GM12878 (cell line): ENCODE measurements at regions not wholly inside any gene's neighbourhood (a gene's known extent, or its start where the extent isn't known, plus 50 kb on each side); places are given as distances from the start of the nearest gene placed in this dataset.

Experiments used
- ATAC-seq: fragments of 200-7000 bp; cut with Tn5 transposase; 3 replicates; pipeline ENCODE4 v1.9.1; 2020; ENCODE audit warnings: mild to moderate bottlenecking, moderate library complexity
- BruUV-seq: library from RNA; stranded (reverse); fragments of 400-500 nt; replicated peaks from 2 replicates; lab custom pipeline; 2021; lab: Mats Ljungman, UMichigan
- CTCF ChIA-PET: fragments of 300-600 bp; sonication (Branson Sonifier 250); formaldehyde crosslinking; extraction: SDS; loops from one replicate; lab custom pipeline; 2021; ENCODE audit warnings: inconsistent platforms; lab: Yijun Ruan, JAX
- POLR2A ChIA-PET: fragments of 350-600 bp; formaldehyde crosslinking; extraction: SDS; loops from one replicate; lab custom pipeline; 2021; ENCODE audit warnings: inconsistent platforms; lab: Charles Lee
- RAD21 ChIA-PET: fragments of 300-600 bp; sonication (Branson Sonifier 250); formaldehyde crosslinking; loops from one replicate; lab custom pipeline; 2023; ENCODE audit warnings: antibody characterized with exemption; ENCODE audit not compliant: unreplicated experiment; lab: Charles Lee
- SMC1A ChIA-PET: fragments of 300-600 bp; sonication (Branson Sonifier 250); formaldehyde crosslinking; loops from one replicate; lab custom pipeline; 2023; ENCODE audit not compliant: unreplicated experiment, uncharacterized antibody; lab: Charles Lee
- DNase-seq: peaks from one replicate; pipeline ENCODE4 v3.0.0-alpha.2; 2011; ENCODE audit warnings: low read depth, low spot score
- FAIRE-seq: peaks from 3 replicates; lab custom pipeline; 2011; peaks lifted over from hg19 to GRCh38; lab: Jason Lieb, UNC
- H2AFZ ChIP-seq: 2 replicates; pipeline ENCODE4 v1.6.0; 2011; ENCODE audit warnings: low read depth, low read length, control low read depth; ENCODE audit not compliant: control insufficient read depth
- H3K27ac ChIP-seq: 2 replicates; pipeline ENCODE4 v1.5.1; 2011; ENCODE audit warnings: control low read depth; ENCODE audit not compliant: control insufficient read depth, insufficient read depth
- H3K27me3 ChIP-seq, 2 experiments: replicated peaks in 1 of 2; 2 replicates each; pipeline versions ENCODE4 v1.6.0 to v1.6.1; 2011; ENCODE audit warnings: low read length in 1 of 2; ENCODE audit not compliant: control insufficient read depth in 2 of 2, insufficient read depth in 2 of 2
- H3K36me3 ChIP-seq, 2 experiments: 2 replicates each; pipeline ENCODE4 v1.5.1; 2011; ENCODE audit warnings: low read length in 1 of 2; ENCODE audit not compliant: control insufficient read depth in 2 of 2, insufficient read depth in 2 of 2
- H3K4me1 ChIP-seq: 2 replicates; pipeline ENCODE4 v1.6.1; 2011; ENCODE audit warnings: mild to moderate bottlenecking, low read length, moderate library complexity, mixed read lengths; ENCODE audit not compliant: control insufficient read depth, insufficient read depth
- H3K4me2 ChIP-seq: 2 replicates; pipeline ENCODE4 v1.6.0; 2011; ENCODE audit warnings: control low read depth; ENCODE audit not compliant: control insufficient read depth, insufficient read depth
- H3K4me3 ChIP-seq: fragments of 200-600 bp; sonication (generic); 2 replicates; pipeline ENCODE4 v1.5.1; 2016
- H3K79me2 ChIP-seq: 2 replicates; pipeline ENCODE4 v1.6.0; 2011; ENCODE audit warnings: low read length; ENCODE audit not compliant: control insufficient read depth, insufficient read depth
- H3K9ac ChIP-seq: 2 replicates; pipeline ENCODE4 v1.8.0; 2011; ENCODE audit warnings: low read length, control low read depth, mixed read lengths; ENCODE audit not compliant: control insufficient read depth, insufficient read depth
- H3K9me3 ChIP-seq: replicated peaks from 3 replicates; pipeline ENCODE4 v1.5.1; 2011; ENCODE audit warnings: mild to moderate bottlenecking, low read length; ENCODE audit not compliant: control insufficient read depth, insufficient read depth
- H4K20me1 ChIP-seq: 2 replicates; pipeline ENCODE4 v1.6.0; 2011; ENCODE audit not compliant: control insufficient read depth, insufficient read depth
- FOXK2 ChIP-seq: fragments of 450-650 bp; IDR thresholded peaks from 2 replicates; pipeline ENCODE4 v1.6.1; 2017; ENCODE audit warnings: mild to moderate bottlenecking, moderate library complexity
- NFYA ChIP-seq: IDR thresholded peaks from 2 replicates; pipeline ENCODE4 v1.6.1; 2011; ENCODE audit warnings: low read depth, mild to moderate bottlenecking, low read length, improper control_type of control experiment, borderline replicate concordance
- NR2F1 ChIP-seq: fragments of 450-650 bp; conservative IDR thresholded peaks from 2 replicates; pipeline ENCODE4 v1.6.1; 2017; ENCODE audit warnings: mild to moderate bottlenecking
- NRF1 ChIP-seq: conservative IDR thresholded peaks from 2 replicates; pipeline ENCODE4 v1.6.1; 2011; ENCODE audit warnings: mild to moderate bottlenecking, low read depth, low read length, improper control_type of control experiment
- PAX5 ChIP-seq: IDR thresholded peaks from 2 replicates; pipeline ENCODE4 v1.6.1; 2011; ENCODE audit warnings: low read depth, low read length, borderline replicate concordance
- RAD51 ChIP-seq: fragments of 450-650 bp; IDR thresholded peaks from 2 replicates; pipeline ENCODE4 v1.6.1; 2016; ENCODE audit warnings: moderate library complexity, mild to moderate bottlenecking, inconsistent platforms
- SRF ChIP-seq, 2 experiments: IDR thresholded peaks; 2 replicates each; pipeline ENCODE4 v1.6.1; 2011; ENCODE audit warnings: low read depth in 2 of 2, low read length in 2 of 2, mild to moderate bottlenecking in 1 of 2, moderate library complexity in 1 of 2
- TCF12 ChIP-seq: IDR thresholded peaks from 2 replicates; pipeline ENCODE4 v1.6.1; 2011; ENCODE audit warnings: low read depth, mild to moderate bottlenecking, low read length
- WRNIP1 ChIP-seq: IDR thresholded peaks from 2 replicates; pipeline ENCODE4 v1.6.1; 2011; ENCODE audit warnings: low read depth, low read length, improper control_type of control experiment, borderline replicate concordance
- WGBS: methylation state at CpG from one replicate; pipeline ENCODE4 v1.1.6; 2016; ENCODE audit warnings: low lambda C conversion rate; ENCODE audit not compliant: insufficient replicate concordance, insufficient coverage; ENCODE audit errors: missing lambda C conversion rate; 5-methylcytosine and 5-hydroxymethylcytosine counted together
- in situ Hi-C: fragments of 300-500 bp; cut with MboI; formaldehyde crosslinking; loops from 9 replicates; pipeline ENCODE4 v1.14.3; 2018; ENCODE audit warnings: mixed read lengths
- intact Hi-C: fragments of 100-400 bp; cut with micrococcal nuclease; formaldehyde crosslinking; loops from one replicate; pipeline ENCODE4 v1.14.2; 2022; ENCODE audit not compliant: unreplicated experiment
- TF ChIP-seq, protein P1 (sequence below): IDR thresholded peaks from 2 replicates; pipeline ENCODE4 v1.6.1; 2011; ENCODE audit warnings: borderline replicate concordance, low read depth, mild to moderate bottlenecking, moderate library complexity, mixed read lengths, low read length; ENCODE audit not compliant: insufficient read depth; ENCODE audit errors: extremely low read length
- TF ChIP-seq, protein P2 (sequence below): fragments of 150-350 bp; IDR thresholded peaks from 2 replicates; pipeline ENCODE4 v1.6.1; 2016; ENCODE audit warnings: low read depth, low read length

DNA sequence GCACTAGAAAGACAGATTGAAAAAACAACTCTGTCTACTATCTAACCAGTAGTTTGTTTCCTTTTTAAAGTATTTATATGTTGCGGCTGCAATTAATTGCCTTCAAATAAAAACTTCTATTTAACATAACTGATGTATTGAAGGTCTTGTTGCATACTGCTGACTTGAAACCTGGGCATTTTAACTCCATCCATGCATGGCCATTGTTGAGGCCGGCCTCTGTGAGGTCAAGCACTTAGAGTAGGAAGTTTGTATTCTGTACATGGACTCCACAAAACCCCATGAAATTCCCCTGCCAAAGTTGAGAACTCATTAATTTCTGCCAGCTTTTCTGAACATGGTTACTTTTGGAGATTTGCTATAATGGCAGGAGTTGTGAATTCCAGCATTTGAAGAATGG lies 150.6 kb downstream of the GAS1 start (continued):
- no peak for TF ChIP-seq NFYA
- TF ChIP-seq, protein P1, sequence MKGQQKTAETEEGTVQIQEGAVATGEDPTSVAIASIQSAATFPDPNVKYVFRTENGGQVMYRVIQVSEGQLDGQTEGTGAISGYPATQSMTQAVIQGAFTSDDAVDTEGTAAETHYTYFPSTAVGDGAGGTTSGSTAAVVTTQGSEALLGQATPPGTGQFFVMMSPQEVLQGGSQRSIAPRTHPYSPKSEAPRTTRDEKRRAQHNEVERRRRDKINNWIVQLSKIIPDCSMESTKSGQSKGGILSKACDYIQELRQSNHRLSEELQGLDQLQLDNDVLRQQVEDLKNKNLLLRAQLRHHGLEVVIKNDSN: no peak

DNA sequence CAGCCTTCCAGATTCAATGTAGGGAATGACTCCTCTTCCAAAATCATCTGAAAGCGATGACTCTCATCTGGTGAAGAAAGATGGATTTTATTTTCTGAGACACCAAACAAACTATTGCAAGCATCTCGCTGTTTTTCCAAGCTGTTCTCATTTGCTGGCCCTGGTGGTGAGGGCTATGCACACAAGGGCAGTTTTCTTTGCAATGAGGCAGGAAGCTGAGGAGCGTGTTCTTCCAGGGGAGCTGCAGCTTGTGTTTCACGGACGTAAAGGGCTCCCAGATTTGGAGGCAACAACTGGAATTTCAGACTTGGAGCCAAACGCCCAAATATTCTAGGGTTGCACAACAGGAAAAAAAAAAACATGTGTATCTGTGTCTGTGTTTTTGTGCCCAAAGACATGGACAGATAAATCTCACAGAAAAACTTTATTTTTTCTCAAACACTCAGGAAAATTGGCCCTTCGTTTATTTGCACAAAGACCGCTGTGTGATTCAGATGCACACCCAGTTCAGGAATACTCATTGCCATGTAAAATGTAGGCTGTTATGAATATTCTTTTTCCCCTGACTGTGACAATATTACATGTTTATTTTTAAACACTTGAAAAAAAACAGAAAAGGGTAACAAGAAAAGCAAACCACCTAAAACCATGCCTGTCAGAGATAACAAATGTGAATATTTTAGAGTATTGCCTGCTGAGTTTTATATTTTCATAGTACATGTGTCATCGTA lies 151.3 kb downstream of the GAS1 start:
- RAD21 ChIA-PET: no interaction called here
- Histone ChIP-seq H3K27ac (no peak overlapping the region), H3K9me3 (no peaks in the 10 kb centered on the region), H3K9ac (no peak overlapping the region), H3K4me2 (no peak overlapping the region), H2AFZ (no peak overlapping the region), H3K36me3 (no peaks in the 10 kb centered on the region), H3K27me3 (no peaks in the 10 kb centered on the region; a peak in 1 of 4 replicates), H4K20me1 (no peaks in the 10 kb centered on the region), H3K4me1 (no peaks in the 10 kb centered on the region), H3K4me3 (no peak overlapping the region), H3K79me2 (no peaks in the 10 kb centered on the region)
- FAIRE-seq (no peak), DNase-seq (no peak), ATAC-seq (no peak)
- WGBS: 21% methylated on average over 9 of the region's 9 CpGs
- intact Hi-C loops: no loop called here
- CTCF ChIA-PET: interaction anchor here (0.6 kb wide), 1 partner anchor 41 kb away, joined by 3 read pairs; no protein-coding TSS in a partner anchor
- POLR2A ChIA-PET: no interaction called here
- BruUV-seq: no TSS peak
- TF ChIP-seq, protein P2, sequence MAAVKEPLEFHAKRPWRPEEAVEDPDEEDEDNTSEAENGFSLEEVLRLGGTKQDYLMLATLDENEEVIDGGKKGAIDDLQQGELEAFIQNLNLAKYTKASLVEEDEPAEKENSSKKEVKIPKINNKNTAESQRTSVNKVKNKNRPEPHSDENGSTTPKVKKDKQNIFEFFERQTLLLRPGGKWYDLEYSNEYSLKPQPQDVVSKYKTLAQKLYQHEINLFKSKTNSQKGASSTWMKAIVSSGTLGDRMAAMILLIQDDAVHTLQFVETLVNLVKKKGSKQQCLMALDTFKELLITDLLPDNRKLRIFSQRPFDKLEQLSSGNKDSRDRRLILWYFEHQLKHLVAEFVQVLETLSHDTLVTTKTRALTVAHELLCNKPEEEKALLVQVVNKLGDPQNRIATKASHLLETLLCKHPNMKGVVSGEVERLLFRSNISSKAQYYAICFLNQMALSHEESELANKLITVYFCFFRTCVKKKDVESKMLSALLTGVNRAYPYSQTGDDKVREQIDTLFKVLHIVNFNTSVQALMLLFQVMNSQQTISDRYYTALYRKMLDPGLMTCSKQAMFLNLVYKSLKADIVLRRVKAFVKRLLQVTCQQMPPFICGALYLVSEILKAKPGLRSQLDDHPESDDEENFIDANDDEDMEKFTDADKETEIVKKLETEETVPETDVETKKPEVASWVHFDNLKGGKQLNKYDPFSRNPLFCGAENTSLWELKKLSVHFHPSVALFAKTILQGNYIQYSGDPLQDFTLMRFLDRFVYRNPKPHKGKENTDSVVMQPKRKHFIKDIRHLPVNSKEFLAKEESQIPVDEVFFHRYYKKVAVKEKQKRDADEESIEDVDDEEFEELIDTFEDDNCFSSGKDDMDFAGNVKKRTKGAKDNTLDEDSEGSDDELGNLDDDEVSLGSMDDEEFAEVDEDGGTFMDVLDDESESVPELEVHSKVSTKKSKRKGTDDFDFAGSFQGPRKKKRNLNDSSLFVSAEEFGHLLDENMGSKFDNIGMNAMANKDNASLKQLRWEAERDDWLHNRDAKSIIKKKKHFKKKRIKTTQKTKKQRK: no peak
- TF ChIP-seq NR2F1 (no peak), WRNIP1 (no peak), RAD51 (no peak), PAX5 (no peak), NRF1 (no peak), SRF (IDR thresholded peaks at IDR 0.05; ENCODE audit: low read depth in 2 of 2, low read length in 2 of 2) (no peak), FOXK2 (no peak), TCF12 (no peak)
- in situ Hi-C loops: no loop called here
- SMC1A ChIA-PET: no interaction called here
